ENCODE measurements at regions not wholly inside any gene's neighbourhood (a gene's known extent, or its start where the extent isn't known, plus 50 kb on each side); places are given as distances from the start of the nearest gene placed in this dataset.

DNA sequence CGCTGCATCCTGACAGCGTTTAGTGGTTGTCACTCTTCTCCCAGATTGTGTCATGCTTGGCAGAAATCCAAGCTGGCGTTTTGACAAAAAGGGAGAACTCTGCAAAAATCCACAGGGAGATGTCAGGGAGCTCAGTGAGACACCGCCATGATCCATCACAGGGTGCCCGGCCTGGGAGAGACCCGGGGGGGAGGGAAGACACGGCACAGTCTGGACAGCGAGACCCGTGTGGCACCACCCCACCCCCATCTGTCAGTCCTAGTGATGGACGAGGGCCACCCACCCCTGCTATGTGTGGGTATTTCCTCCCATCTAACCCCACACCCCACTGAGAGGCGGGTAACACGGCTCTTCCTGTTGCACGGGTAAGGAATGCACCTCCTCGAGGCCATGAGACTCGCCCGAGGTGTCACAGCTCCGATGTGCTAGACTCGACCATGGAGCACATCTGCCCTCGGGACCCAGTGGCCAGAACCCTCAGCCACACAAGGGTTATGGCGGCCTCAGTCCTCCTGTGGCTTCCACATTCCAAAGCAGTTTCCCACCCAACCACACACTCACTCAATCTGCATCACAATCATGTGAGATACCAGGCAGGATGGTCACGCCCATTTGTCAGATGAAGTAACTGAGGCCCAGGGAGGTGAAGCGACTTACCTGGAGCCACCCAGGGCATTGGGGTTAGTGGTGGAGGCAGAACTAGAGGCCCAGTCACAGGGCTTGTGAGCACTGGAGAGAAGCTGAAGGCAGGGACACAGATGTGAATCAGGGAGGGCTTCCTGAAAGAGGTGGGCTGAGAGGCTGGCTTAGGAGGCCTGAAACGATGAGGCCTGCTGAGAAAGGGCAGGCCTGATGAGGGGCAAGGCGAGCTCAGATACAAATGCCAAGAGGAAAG lies 688.5 kb downstream of the MATN1 start:
- H3K9me3 ChIP-seq (ENCODE audit: severe bottlenecking), result no peaks in the 10 kb centered on the region
- DNase-seq, result no peak
- no peaks in the 10 kb centered on the region for H3K36me3 ChIP-seq
- H3K27me3 ChIP-seq (ENCODE audit: insufficient read depth, low read depth, severe bottlenecking), result no peaks in the 10 kb centered on the region
- TF ChIP-seq, protein P1, sequence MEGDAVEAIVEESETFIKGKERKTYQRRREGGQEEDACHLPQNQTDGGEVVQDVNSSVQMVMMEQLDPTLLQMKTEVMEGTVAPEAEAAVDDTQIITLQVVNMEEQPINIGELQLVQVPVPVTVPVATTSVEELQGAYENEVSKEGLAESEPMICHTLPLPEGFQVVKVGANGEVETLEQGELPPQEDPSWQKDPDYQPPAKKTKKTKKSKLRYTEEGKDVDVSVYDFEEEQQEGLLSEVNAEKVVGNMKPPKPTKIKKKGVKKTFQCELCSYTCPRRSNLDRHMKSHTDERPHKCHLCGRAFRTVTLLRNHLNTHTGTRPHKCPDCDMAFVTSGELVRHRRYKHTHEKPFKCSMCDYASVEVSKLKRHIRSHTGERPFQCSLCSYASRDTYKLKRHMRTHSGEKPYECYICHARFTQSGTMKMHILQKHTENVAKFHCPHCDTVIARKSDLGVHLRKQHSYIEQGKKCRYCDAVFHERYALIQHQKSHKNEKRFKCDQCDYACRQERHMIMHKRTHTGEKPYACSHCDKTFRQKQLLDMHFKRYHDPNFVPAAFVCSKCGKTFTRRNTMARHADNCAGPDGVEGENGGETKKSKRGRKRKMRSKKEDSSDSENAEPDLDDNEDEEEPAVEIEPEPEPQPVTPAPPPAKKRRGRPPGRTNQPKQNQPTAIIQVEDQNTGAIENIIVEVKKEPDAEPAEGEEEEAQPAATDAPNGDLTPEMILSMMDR (IDR thresholded peaks at IDR 0.05; ENCODE audit: low read depth, low read length), result no peak
- no peak overlapping the region for H3K27ac ChIP-seq
- H3K4me3 ChIP-seq (ENCODE audit: low read depth, low read length), result no peak overlapping the region

DNA sequence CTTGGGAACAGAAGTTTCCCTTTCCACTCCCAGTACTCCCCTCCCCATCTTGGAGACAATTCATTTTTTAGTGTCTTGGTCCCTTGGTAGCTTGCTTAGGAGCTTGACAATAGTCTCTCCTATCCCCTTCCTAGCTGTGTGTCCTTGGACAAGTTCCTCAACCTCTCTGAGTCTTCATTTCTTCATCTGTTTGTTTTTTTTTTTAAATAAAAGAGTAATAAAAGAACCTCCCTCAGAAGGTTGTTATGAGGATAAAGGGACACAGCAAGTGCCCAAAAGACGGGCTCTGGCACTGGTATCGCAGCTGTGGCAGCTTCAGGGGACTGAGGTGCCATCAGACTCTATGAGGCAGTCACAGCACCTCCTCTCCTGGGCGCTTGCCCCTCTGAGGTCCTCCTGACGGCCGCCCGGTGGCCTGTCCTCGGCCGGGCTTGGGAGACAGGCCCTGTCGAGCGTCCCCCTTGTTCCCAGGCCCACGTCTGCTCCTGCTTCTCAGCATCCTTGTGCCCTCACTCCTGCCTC lies 689.2 kb downstream of the MATN1 start:
- TF ChIP-seq, protein P1 (IDR thresholded peaks at IDR 0.05; ENCODE audit: low read depth, low read length), result no peak
- Histone ChIP-seq H3K27me3 (ENCODE audit: insufficient read depth, low read depth, severe bottlenecking) (no peaks in the 10 kb centered on the region), H3K9me3 (ENCODE audit: severe bottlenecking) (no peaks in the 10 kb centered on the region), H3K36me3 (no peaks in the 10 kb centered on the region), H3K4me3 (ENCODE audit: low read depth, low read length) (no peak overlapping the region), H3K27ac (no peak overlapping the region)
- DNase-seq, result no peak

DNA sequence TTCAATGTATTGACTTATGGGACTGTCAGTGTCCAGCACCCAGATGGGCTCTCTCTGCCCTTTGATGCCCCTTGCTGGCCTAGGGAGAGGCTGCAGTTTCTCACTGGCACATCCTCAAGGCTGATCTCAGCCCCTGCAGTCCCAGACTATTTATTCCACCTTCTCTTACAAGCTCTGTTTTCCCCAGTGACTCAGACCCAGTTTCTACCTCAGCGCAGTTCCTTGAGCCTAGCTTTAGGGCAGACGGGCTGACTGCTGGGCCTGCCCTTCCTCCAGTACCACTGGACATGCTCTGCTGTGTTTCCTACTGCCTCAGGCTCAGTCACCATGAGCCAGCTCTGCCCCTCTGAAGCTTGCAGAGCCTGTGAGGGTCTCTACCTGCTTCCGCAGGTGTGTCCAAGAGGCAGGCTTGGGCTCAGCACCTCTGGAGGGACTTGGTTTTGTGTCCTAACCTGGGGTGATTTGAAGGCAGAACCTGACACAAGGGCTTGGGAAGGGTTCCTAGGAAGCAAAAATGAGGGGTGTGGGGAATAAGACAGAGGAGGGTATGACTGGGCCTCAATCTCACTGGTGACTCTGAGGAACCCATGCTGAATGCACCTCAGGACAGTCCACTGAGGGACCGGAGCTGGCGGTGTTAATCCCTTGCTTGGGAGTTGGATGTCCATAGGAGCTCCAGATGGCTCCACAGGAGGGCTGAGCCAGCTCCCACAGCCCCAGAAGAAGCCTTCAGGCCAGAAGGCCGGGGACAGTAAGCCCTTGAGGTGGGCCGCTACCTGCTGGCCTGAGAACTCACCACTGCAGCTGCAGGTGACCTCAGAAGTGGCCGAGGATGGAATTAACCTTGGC lies 689.9 kb downstream of the MATN1 start:
- TF ChIP-seq, protein P1 (IDR thresholded peaks at IDR 0.05; ENCODE audit: low read depth, low read length), result peak; percentile 35; the same call in 1 of the 2 replicates
- peak; percentile 66 for DNase-seq
- Histone ChIP-seq H3K4me3 (ENCODE audit: low read depth, low read length) (no peak overlapping the region), H3K9me3 (ENCODE audit: severe bottlenecking) (no peaks in the 10 kb centered on the region), H3K27me3 (ENCODE audit: insufficient read depth, low read depth, severe bottlenecking) (no peaks in the 10 kb centered on the region), H3K27ac (no peak overlapping the region), H3K36me3 (no peaks in the 10 kb centered on the region)

DNA sequence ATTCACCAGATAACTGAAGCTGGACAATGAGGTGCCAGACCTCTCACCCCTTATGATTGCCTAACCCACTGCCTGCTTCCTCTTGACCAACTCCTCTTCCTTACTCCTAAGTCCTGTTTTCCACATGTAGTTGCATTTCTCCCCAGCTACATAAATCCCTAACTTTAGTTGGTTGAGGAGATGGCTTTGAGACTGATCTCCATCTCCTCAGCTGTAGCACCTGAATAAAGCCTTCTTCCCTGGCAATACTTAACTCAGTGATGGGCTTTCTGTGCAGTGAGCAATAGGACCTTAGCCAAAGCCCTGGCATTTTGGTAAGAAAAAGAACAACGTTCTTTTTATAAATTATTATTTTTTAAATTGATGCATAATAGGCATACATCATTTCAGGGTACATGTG lies 691.1 kb downstream of the MATN1 start:
- H3K27ac ChIP-seq, result no peak overlapping the region
- no peaks in the 10 kb centered on the region for H3K27me3 ChIP-seq (ENCODE audit: insufficient read depth, low read depth, severe bottlenecking)
- no peaks in the 10 kb centered on the region for H3K36me3 ChIP-seq
- no peak for DNase-seq
- TF ChIP-seq, protein P1 (IDR thresholded peaks at IDR 0.05; ENCODE audit: low read depth, low read length), result no peak
- no peak overlapping the region for H3K4me3 ChIP-seq (ENCODE audit: low read depth, low read length)
- no peaks in the 10 kb centered on the region for H3K9me3 ChIP-seq (ENCODE audit: severe bottlenecking)

DNA sequence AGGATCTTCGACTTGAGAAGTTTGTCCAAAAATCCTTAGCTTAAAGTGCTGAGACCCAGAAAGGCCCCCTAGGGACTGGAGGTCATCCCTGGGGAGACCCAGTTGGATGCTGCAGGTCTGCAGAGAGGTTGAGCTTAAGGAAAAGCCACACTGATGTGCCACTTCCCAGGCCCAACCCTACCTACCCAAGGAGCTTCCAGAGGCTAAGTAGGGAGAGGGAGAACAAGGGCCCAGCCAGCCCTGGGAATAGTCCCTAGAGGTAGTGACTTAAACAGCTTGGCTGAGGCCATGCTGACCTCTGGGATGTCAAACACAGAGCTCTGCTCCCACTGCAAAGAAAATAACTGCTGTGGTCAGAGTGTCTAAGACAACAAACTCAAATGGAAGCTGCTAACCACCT lies 693.7 kb downstream of the MATN1 start:
- TF ChIP-seq, protein P1 (IDR thresholded peaks at IDR 0.05; ENCODE audit: low read depth, low read length), result no peak
- Histone ChIP-seq H3K27ac (no peak overlapping the region), H3K27me3 (ENCODE audit: insufficient read depth, low read depth, severe bottlenecking) (no peaks in the 10 kb centered on the region), H3K36me3 (no peaks in the 10 kb centered on the region), H3K4me3 (ENCODE audit: low read depth, low read length) (no peak overlapping the region), H3K9me3 (ENCODE audit: severe bottlenecking) (no peaks in the 10 kb centered on the region)
- DNase-seq, result no peak
